ENCODE measurements at regions not wholly inside any gene's neighbourhood (a gene's known extent, or its start where the extent isn't known, plus 50 kb on each side); places are given as distances from the start of the nearest gene placed in this dataset.

GRCh38 chr13:30816736-30817135 is 81.4 kb downstream of the ALOX5AP start:
- no peaks in the 10 kb centered on the region for H3K9me3 ChIP-seq (ENCODE audit: low read length)
- no peaks in the 10 kb centered on the region for H3K79me2 ChIP-seq (ENCODE audit: insufficient read depth, low read depth, low read length)
- H3K9me2 ChIP-seq (ENCODE audit: insufficient read depth, low read length), result no peaks in the 10 kb centered on the region
- H2AFZ ChIP-seq (ENCODE audit: low read length), result no peak overlapping the region
- CTCF ChIA-PET (ENCODE audit: unreplicated experiment), result no interaction called here
- DNase-seq (ENCODE audit: low spot score), result no peak
- intact Hi-C loops (cut with micrococcal nuclease; ENCODE audit: unreplicated experiment), result no loop called here
- no peak overlapping the region for H3K4me2 ChIP-seq (ENCODE audit: low read length)
- POLR2A ChIA-PET, result no interaction called here
- no TSS peak for BruUV-seq (replicated peaks)
- no peak overlapping the region for H3K4me3 ChIP-seq (ENCODE audit: low read depth, low read length, poor library complexity, severe bottlenecking)
- H4K20me1 ChIP-seq (ENCODE audit: insufficient read depth, low read length), result no peaks in the 10 kb centered on the region
- H3K36me3 ChIP-seq (ENCODE audit: insufficient read depth, low read length), result no peaks in the 10 kb centered on the region
- TF ChIP-seq CTCF (conservative IDR thresholded peaks at IDR 0.05; ENCODE audit: low read length) (no peak), EZH2phosphoT487 (IDR thresholded peaks at IDR 0.05; ENCODE audit: borderline replicate concordance, low read depth, low read length) (no peak)
- H3K27ac ChIP-seq (ENCODE audit: low read depth, low read length, poor library complexity, severe bottlenecking), result no peak overlapping the region
- no peaks in the 10 kb centered on the region for H3K4me1 ChIP-seq (ENCODE audit: insufficient read depth, low read length, poor library complexity, severe bottlenecking)

- no TSS peak for BruUV-seq (replicated peaks)
- POLR2A ChIA-PET, result interaction anchor here (0.7 kb wide), 1 partner anchor 10 kb away, joined by 4 read pairs; no protein-coding TSS in a partner anchor
- intact Hi-C loops (cut with micrococcal nuclease; ENCODE audit: unreplicated experiment), result no loop called here
Observed at GRCh38 chr13:30818323-30818960, 83.1 kb downstream of the ALOX5AP start.

More at GRCh38 chr13:30818323-30818960, 83.1 kb downstream of the ALOX5AP start:
- no peak for TF ChIP-seq EZH2phosphoT487 (IDR thresholded peaks at IDR 0.05; ENCODE audit: borderline replicate concordance, low read depth, low read length)
- TF ChIP-seq CTCF (conservative IDR thresholded peaks at IDR 0.05; ENCODE audit: low read length), result no peak
- Histone ChIP-seq H3K36me3 (ENCODE audit: insufficient read depth, low read length) (no peaks in the 10 kb centered on the region), H3K9me2 (ENCODE audit: insufficient read depth, low read length) (no peaks in the 10 kb centered on the region), H2AFZ (ENCODE audit: low read length) (no peak overlapping the region), H3K9me3 (ENCODE audit: low read length) (no peaks in the 10 kb centered on the region), H4K20me1 (ENCODE audit: insufficient read depth, low read length) (no peaks in the 10 kb centered on the region), H3K4me3 (ENCODE audit: low read depth, low read length, poor library complexity, severe bottlenecking) (no peak overlapping the region), H3K4me2 (ENCODE audit: low read length) (no peak overlapping the region), H3K79me2 (ENCODE audit: insufficient read depth, low read depth, low read length) (no peaks in the 10 kb centered on the region), H3K27ac (ENCODE audit: low read depth, low read length, poor library complexity, severe bottlenecking) (no peak overlapping the region), H3K4me1 (ENCODE audit: insufficient read depth, low read length, poor library complexity, severe bottlenecking) (no peaks in the 10 kb centered on the region)
- CTCF ChIA-PET (ENCODE audit: unreplicated experiment), result no interaction called here
- no peak for DNase-seq (ENCODE audit: low spot score)
